B cell (primary cell): ENCODE measurements at regions not wholly inside any gene's neighbourhood (a gene's known extent, or its start where the extent isn't known, plus 50 kb on each side); places are given as distances from the start of the nearest gene placed in this dataset.

Experiments
- ATAC-seq: fragments of 200-7000 bp; cut with Tn5 transposase; one replicate; pipeline ENCODE4 v1.10.0; 2021; ENCODE audit warnings: low read depth, mild to moderate bottlenecking, moderate number of reproducible peaks, moderate library complexity
- CTCF ChIA-PET: fragments of 350-600 bp; sonication (Branson Sonifier 250); formaldehyde crosslinking; loops from one replicate; lab custom pipeline; 2021; ENCODE audit warnings: antibody characterized with exemption, inconsistent platforms; lab: Charles Lee
- POLR2A ChIA-PET: fragments of 350-600 bp; sonication (Branson Sonifier 250); formaldehyde crosslinking; loops from one replicate; lab custom pipeline; 2021; ENCODE audit warnings: antibody characterized with exemption; lab: Charles Lee
- DNase-seq: peaks from one replicate; pipeline ENCODE4 v3.0.0; 2013
- H2AFZ ChIP-seq: 2 replicates; pipeline ENCODE4 v1.6.1; 2012; ENCODE audit warnings: mild to moderate bottlenecking, low read depth, low read length; ENCODE audit not compliant: insufficient read depth, poor library complexity, severe bottlenecking
- H3K27ac ChIP-seq, 2 donors: 1 replicate in 1 of 2; 2 replicates in 1 of 2; pipeline ENCODE4 v1.5.1; 2012 to 2013; ENCODE audit warnings: low read length in 2 of 2, mild to moderate bottlenecking in 2 of 2, moderate library complexity in 1 of 2
- H3K27me3 ChIP-seq, 4 experiments: fragments of 200-600 bp in 1 of 4; sonication (generic) in 1 of 4; replicated peaks in 1 of 4; 1 replicate in 2 of 4; 2 replicates in 2 of 4; pipeline versions ENCODE4 v1.6.1 to v1.7.0; 2013 to 2016; ENCODE audit warnings: low read length in 3 of 4, mild to moderate bottlenecking in 2 of 4, mixed read lengths in 1 of 4, moderate library complexity in 1 of 4; ENCODE audit not compliant: insufficient read depth in 4 of 4, control insufficient read depth in 3 of 4; ENCODE audit errors: control extremely low read depth in 1 of 4
- H3K36me3 ChIP-seq, 2 experiments: replicated peaks in 1 of 2; 1 replicate in 1 of 2; 2 replicates in 1 of 2; pipeline versions ENCODE4 v1.6.1 to v1.7.1; 2013; ENCODE audit warnings: low read length in 1 of 2; ENCODE audit not compliant: insufficient read depth in 2 of 2, control insufficient read depth in 1 of 2; ENCODE audit errors: control extremely low read depth in 1 of 2, extremely low read depth in 1 of 2
- H3K4me1 ChIP-seq, 2 donors: fragments of 200-600 bp in 1 of 2; sonication (generic) in 1 of 2; 1 replicate in 1 of 2; 2 replicates in 1 of 2; pipeline versions ENCODE4 v1.5.1 to v1.6.1; 2013 to 2017; ENCODE audit warnings: low read length in 2 of 2; ENCODE audit not compliant: control insufficient read depth in 2 of 2, insufficient read depth in 2 of 2
- H3K4me2 ChIP-seq: replicated peaks from 2 replicates; pipeline ENCODE3; 2012; ENCODE audit warnings: mild to moderate bottlenecking, low read depth, low read length; ENCODE audit not compliant: poor library complexity, severe bottlenecking
- H3K4me3 ChIP-seq, 5 experiments: fragments of 200-600 bp in 1 of 5; sonication (generic) in 1 of 5; 1 replicate in 3 of 5; 2 replicates in 2 of 5; pipeline versions ENCODE4 v1.5.1 to v1.7.0; 2011 to 2016; ENCODE audit warnings: low read length in 4 of 5, mild to moderate bottlenecking in 4 of 5, low read depth in 2 of 5, control low read depth in 1 of 5, moderate library complexity in 1 of 5; ENCODE audit not compliant: insufficient read depth in 1 of 5; ENCODE audit errors: control extremely low read depth in 1 of 5, extremely low read depth in 1 of 5
- H3K79me2 ChIP-seq: fragments of 200-600 bp; sonication (generic); one replicate; pipeline ENCODE4 v1.6.0; 2016; ENCODE audit warnings: low read length; ENCODE audit not compliant: control insufficient read depth, insufficient read depth
- H3K9ac ChIP-seq: fragments of 200-600 bp; sonication (generic); 2 replicates; pipeline ENCODE4 v1.6.1; 2017; ENCODE audit warnings: mild to moderate bottlenecking, low read length, moderate library complexity
- H3K9me3 ChIP-seq, 3 donors: one replicate each; pipeline versions ENCODE4 v1.6.1 to v1.7.1; 2013; ENCODE audit warnings: low read length in 2 of 3; ENCODE audit not compliant: control insufficient read depth in 2 of 3, insufficient read depth in 1 of 3; ENCODE audit errors: control extremely low read depth in 1 of 3
- H4K20me1 ChIP-seq: 2 replicates; pipeline ENCODE4 v1.6.0; 2012; ENCODE audit warnings: mild to moderate bottlenecking, low read length; ENCODE audit not compliant: insufficient read depth, control insufficient read depth, poor library complexity, severe bottlenecking
- H3K27ac Mint-ChIP-seq: one replicate; pipeline ENCODE4 v1.8.0; 2021; ENCODE audit warnings: mixed read lengths
- H3K27me3 Mint-ChIP-seq: one replicate; pipeline ENCODE4 v1.8.0; 2021; ENCODE audit warnings: mixed read lengths
- H3K4me1 Mint-ChIP-seq: one replicate; pipeline ENCODE4 v1.8.0; 2021; ENCODE audit warnings: mixed read lengths
- H3K4me3 Mint-ChIP-seq: one replicate; pipeline ENCODE4 v1.8.0; 2021; ENCODE audit warnings: mixed read lengths
- H3K9me3 Mint-ChIP-seq: one replicate; pipeline ENCODE4 v1.8.0; 2022; ENCODE audit warnings: mixed read lengths; ENCODE audit not compliant: insufficient read depth
- EZH2 ChIP-seq: IDR thresholded peaks from 2 replicates; pipeline ENCODE4 v1.6.1; 2012; ENCODE audit warnings: borderline replicate concordance, low read depth, mild to moderate bottlenecking, moderate library complexity, low read length; ENCODE audit not compliant: insufficient read depth, poor library complexity, severe bottlenecking
- WGBS: methylation state at CpG from one replicate; pipeline ENCODE4 v1.1.5; 2013; ENCODE audit warnings: missing lambda C conversion rate; ENCODE audit not compliant: insufficient coverage; 5-methylcytosine and 5-hydroxymethylcytosine counted together
- intact Hi-C: fragments of 100-400 bp; cut with micrococcal nuclease; formaldehyde crosslinking; loops from one replicate; pipeline ENCODE4 v1.10.0; 2022
- TF ChIP-seq, protein P1 (sequence below): fragments of 200-600 bp; IDR thresholded peaks from one replicate; pipeline ENCODE4 v1.8.0; 2022; ENCODE audit warnings: antibody characterized with exemption, mild to moderate bottlenecking

DNA sequence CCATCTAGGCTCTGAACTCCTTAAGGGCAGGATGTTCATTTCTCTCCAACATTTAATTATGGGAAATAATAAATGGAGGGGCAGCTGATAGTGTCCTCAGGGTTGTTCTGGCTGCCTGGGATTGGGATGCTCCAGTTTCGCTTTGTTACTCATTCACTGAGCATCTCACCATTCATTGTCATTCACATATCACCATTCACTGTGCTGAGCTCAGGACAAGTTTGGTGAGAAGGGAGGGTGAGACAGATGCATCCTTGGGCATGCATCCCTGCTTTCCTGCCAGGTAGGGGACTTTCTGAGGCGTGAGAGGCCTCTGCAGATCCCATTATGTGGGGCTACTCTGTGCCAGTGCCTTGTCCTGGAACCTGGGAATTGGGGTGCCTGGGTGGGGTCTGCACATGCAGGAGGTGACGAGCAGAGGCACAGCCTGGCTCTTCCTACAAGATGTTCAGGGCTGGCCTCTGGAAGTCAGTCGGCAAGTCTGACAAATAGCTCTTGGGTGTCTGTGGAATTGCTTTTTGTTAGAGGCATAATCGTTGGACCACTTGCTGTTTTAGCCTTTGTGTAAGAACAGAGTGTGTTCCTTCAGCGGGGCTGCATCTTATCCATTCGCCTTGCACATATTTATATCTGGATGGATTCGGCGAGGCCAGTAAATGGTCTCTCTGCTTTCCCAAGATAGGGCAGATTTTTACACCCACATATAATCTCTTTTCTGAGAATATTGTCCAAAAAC, 323.2 kb upstream of the THSD7B start:
- Histone ChIP-seq H3K27me3 (peaks cover 0 to 6% (median 1%) of the 10 kb centered on the region in 4 experiments), H3K4me1 (no peaks in the 10 kb centered on the region), H3K9me3 (no peaks in the 10 kb centered on the region), H3K79me2 (no peaks in the 10 kb centered on the region), H3K9ac (no peak overlapping the region), H3K27ac (no peak overlapping the region), H3K36me3 (no peaks in the 10 kb centered on the region), H3K4me3 (no peak overlapping the region), H2AFZ (no peak overlapping the region), H4K20me1 (no peaks in the 10 kb centered on the region), H3K4me2 (no peak overlapping the region)
- intact Hi-C loops: no loop called here
- ChIA-PET CTCF (no interaction called here), POLR2A (no interaction called here)
- H3K4me1 Mint-ChIP-seq: no peaks in the 10 kb centered on the region
- H3K4me3 Mint-ChIP-seq: no peak overlapping the region
- 94% methylated on average over 3 of the region's 9 CpGs for WGBS
- no peak for TF ChIP-seq EZH2
- TF ChIP-seq, protein P1, sequence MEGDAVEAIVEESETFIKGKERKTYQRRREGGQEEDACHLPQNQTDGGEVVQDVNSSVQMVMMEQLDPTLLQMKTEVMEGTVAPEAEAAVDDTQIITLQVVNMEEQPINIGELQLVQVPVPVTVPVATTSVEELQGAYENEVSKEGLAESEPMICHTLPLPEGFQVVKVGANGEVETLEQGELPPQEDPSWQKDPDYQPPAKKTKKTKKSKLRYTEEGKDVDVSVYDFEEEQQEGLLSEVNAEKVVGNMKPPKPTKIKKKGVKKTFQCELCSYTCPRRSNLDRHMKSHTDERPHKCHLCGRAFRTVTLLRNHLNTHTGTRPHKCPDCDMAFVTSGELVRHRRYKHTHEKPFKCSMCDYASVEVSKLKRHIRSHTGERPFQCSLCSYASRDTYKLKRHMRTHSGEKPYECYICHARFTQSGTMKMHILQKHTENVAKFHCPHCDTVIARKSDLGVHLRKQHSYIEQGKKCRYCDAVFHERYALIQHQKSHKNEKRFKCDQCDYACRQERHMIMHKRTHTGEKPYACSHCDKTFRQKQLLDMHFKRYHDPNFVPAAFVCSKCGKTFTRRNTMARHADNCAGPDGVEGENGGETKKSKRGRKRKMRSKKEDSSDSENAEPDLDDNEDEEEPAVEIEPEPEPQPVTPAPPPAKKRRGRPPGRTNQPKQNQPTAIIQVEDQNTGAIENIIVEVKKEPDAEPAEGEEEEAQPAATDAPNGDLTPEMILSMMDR: no peak
- peaks cover 22% of the 10 kb centered on the region for H3K27me3 Mint-ChIP-seq
- H3K9me3 Mint-ChIP-seq: no peaks in the 10 kb centered on the region
- no peak overlapping the region for H3K27ac Mint-ChIP-seq
- no peak for DNase-seq
- no peak for ATAC-seq

DNA sequence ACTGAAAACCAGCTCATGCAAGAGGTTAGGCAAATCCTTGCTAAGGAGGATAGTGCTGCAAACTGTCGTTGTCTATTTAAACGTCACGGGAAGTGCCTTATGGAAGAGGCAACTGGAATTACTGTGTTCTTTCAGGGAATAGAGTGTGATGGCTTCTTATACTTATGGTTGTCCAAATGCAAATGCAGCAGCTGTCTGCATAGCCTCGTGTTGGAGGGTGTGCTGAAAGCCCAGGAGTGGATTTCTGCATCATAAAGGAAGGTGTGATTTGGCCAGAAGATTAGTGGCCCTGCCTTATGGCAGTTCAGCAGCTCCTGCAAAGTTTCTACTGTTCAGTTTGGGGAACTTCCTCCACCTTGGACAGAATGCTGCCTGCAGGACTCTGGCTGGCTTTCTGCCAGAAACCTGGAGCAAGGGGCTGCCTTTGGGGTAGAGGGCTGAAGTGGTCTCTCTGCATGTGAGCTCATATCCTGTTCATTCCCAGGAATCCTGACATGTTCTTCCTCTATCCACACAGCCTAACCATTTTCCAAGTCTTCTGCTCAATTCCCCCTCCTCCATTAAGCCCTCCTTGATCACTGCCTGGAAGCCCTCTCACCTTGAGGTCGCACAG, 321.2 kb upstream of the CXCR4 start:
- Histone ChIP-seq H4K20me1 (no peaks in the 10 kb centered on the region), H3K36me3 (no peaks in the 10 kb centered on the region), H3K27me3 (peaks cover 0 to 6% (median 1%) of the 10 kb centered on the region in 4 experiments), H3K27ac (no peak overlapping the region), H2AFZ (no peak overlapping the region), H3K4me1 (no peaks in the 10 kb centered on the region), H3K9me3 (no peaks in the 10 kb centered on the region), H3K79me2 (no peaks in the 10 kb centered on the region), H3K4me2 (no peak overlapping the region), H3K4me3 (no peak overlapping the region), H3K9ac (no peak overlapping the region)
- H3K27me3 Mint-ChIP-seq: peaks cover 17% of the 10 kb centered on the region
- no peaks in the 10 kb centered on the region for H3K4me1 Mint-ChIP-seq
- ChIA-PET POLR2A (no interaction called here), CTCF (interaction anchor here (0.6 to 0.8 kb wide), 2 partner anchors 16 to 92 kb away, joined by 3 read pairs; no protein-coding TSS in a partner anchor)
- intact Hi-C loops: no loop called here
- DNase-seq (no peak), ATAC-seq (no peak)
- 67% methylated on average over 4 of the region's 5 CpGs for WGBS
- TF ChIP-seq, protein P1: no peak
- no peak for TF ChIP-seq EZH2
- H3K9me3 Mint-ChIP-seq: no peaks in the 10 kb centered on the region
- H3K27ac Mint-ChIP-seq: no peak overlapping the region
- no peak overlapping the region for H3K4me3 Mint-ChIP-seq
